NCI-H446 (cell line): ENCODE measurements at regions not wholly inside any gene's neighbourhood (a gene's known extent, or its start where the extent isn't known, plus 50 kb on each side); places are given as distances from the start of the nearest gene placed in this dataset.

Source experiments
- DNase-seq, 2 experiments: peaks; one replicate each; lab custom pipeline; 2025; lab: John Stamatoyannopoulos, UW

DNA sequence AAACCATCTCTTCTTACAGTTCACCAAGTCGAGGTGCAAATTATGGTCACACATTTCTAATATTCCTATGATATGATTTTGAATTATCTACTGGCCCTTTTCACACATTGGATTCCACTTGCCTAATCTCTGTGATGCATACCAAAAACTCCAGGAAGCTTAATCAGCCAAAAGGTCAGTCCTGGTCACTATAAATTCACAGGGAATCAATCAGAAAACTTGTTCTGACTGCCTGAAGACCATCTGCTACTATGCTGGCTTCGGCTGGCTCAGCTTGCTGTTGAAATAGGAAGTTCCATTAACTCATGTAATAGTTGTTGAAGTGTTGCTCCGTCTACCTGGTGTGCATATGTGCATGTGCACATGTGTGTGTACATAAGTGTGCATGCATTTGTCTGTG is 142.8 kb upstream of the FLRT2 start:
- DNase-seq: no peak

DNA sequence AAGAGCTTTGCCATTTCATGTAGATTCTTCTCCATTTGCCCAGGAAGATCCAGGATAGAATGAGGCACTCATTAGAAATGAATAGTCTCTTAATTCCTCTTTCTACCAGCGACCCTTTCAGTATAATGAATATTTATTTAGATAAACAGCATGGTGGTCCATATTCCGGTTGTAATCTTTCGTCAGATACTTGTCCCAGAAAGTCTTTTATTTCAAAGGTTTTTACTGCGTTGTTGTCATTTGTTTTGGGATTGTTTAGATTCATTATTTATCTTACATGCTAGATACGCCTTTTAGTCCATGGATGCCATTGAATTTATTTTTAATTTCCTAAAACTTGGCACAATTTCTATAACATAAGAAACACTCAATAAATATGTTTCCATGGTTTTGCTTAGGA is 139.7 kb upstream of the FLRT2 start:
- no peak for DNase-seq

DNA sequence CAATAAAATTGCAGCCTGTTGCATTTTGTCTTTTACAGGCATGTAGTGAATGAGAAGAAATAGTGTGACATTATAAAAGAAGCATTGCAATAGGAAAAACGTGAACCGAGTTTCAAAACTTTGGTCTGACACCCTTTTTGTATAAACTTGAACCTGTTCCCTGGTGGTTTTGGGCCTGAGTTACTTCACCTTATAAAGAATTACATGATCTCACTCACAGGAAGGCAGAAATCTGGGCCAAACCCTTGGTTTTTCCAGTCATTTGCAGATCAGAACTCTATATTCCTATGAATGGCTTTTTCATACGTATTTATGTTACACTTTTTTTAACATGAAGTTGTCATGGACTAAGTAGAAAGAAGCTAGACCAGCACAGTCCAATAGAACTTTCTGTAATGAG is 138.5 kb upstream of the FLRT2 start:
- DNase-seq: no peak

DNA sequence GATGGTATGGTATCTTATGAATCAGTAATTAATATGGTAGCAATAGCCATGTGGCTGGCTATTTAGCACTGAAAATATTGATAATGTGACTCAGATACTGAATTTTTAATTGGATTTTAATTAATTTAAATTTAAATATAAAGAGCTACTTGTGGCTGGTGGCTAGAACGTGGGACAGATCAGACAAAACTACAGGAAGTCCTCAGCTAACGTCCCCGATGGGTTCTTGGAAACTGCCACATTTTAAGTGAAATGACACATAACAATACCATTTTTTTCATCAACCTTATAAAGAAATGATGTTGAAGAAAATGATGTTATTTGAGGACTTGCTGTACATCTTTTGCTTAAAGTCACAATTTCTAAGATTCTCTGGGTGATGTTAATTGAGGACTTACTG is 138.1 kb upstream of the FLRT2 start:
- DNase-seq: no peak

DNA sequence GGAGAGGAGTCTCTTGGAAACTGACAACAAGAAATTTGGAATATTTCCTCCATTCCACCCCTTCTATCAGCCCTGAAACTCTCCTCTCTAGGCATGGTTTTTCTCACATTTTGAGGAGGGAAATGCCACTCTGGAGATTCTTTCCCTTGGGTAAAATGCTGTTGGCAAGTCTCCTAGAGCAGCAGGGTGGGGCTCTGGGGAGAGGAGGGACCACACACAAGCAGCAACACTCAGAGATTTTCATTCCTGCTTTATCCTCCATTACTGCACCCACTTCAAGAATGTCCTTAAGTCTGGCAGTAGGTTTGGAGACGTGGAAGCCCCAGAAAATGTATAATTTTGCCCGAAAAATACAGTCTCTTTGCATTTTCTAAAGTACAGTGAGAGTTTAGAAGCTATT is 130.8 kb upstream of the FLRT2 start:
- no peak for DNase-seq

DNA sequence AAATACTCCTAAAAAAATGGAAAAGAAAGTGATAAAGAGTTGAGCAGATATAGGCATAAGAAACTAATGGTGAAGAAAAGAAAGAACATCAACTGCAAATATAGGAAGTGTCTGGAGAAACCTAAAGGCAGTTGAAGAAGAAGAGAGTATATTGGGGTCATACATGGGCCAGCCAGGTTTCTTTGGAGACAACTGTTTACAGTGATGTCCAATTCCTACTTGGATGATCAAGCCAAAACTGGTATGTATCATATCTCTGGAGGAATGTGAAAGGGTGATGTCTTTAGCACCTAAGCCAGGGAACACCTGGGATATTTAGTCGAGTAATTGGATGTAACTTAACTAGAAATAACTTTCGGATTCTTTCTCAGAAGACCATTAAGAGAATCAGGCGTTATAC is 129.3 kb upstream of the FLRT2 start:
- DNase-seq: no peak

DNA sequence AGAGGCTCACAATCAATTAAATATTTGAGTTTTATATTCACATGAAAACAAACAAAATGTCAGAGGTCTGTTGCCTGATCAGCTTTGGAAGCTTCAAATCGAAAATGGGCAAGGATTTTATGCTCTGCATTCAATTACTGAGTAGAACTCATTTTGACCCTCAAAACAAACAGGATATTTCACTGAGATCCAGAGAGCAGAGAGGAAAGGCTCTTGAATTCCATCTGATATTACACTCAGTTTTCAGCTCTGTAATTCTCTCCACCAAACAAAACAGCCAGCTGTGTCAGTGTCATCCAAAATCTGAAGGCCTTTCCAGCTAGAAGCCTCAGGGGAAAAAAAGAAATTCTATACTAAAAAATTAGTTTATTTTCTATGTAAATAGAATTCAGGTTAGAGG is 128.6 kb upstream of the FLRT2 start:
- DNase-seq: no peak

DNA sequence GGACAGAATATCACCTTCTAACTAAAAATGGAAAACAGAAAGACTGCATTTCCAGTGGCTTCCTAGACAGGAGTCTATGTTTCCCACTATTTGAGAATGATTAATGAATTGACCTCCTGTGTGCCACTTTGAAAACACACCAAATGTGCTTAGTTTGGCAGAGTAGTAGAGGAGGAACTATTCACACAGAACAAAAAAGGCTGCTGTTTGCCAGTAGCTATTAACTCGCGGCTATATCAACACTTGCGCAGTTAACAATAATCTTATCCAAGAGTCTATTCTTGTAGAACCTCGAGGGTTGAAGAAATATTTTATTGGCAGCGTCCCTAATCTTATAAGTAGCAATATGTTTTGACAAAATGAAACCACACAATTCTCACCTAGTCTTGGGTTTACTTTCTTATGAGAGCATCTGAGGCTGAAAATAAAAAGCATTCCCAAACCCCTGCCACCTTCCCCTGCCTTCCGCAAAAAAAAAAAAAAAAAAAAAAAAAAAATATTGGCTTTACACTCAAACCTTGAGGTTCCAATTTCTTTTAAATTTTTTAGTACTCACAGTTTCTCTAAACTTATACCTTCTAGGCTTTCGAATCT is 127.3 kb upstream of the FLRT2 start:
- no peak for DNase-seq

DNA sequence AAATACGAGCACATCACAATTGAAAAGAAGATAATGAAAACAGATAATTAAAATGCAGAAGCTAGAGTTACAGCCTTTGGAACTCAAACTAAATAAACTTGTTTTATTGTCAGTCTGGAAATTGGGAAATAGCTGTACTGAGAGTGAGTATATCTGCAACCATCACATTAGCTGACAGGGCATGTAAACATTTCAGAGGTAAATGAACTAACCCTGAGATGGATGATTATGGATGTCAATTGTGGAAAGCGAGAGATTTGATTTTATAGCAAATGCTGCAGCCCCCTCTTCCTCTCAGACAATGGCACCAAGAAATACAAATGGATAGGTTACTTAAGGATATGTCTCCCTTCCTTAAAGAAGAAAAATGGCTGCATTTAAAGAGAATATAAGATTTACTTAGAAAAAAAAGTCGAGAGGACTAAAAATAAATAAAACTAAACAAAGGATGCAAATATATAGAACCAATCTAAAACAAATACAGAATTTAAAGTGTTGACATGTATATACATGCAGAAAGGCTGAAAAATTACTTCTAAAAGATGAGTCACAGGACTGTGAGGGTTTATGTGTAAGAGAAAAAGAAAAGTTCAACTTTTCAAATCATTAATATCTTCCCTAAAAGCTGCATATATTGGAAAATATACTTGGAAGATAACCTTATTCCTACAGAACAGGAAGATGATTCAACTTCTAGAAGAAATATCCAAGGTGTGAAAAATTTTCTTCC is 120.3 kb upstream of the FLRT2 start:
- no peak for DNase-seq

DNA sequence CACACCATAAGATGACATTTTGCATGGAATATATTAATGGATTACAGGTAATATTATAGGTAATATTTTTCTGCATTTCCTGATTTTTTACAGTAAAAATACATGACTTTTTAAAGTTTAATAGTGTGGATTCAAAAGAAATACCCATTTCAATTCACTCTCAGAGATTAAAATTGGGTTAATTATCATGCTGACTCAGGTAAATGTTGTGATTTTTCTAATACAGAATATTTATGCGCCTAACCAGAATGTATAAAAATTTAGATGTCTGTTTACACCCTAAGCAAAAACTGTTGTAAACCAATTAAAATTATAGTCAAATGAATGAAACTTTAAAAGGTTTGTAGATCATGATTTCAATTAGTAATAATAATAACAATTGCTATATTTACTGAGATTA is 117.2 kb upstream of the FLRT2 start:
- no peak for DNase-seq

DNA sequence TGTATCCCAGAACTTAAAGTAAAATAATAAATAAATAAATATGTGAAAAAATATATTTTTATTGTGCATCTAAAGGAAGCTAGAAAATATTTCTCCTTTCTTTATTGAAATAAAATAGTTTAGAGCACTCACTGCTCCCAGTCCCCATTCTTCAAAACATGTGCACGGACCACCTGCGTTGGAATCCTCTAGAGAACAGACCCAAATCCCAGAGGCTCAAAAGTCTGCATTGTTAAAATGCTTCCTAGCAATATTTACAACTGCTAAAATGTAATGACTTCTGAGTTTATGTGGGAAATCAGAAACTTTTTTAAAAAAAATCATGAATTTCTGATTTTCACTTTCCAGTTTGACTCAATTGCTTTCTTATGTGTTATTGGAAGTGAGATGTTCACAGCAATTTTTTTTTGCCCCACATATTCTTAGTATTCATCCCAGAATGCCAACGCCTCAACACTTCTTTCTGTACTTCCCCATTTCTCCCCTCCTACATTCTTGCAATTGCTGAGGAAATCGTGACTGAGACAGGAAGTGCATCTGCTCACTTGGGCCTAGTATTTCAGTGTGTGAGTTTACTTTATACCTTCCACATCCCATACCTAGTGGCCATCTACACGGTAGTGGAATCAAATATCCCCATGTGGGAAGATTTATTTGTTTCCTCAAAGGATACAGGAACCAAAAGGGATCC is 116.0 kb upstream of the FLRT2 start:
- DNase-seq: no peak

DNA sequence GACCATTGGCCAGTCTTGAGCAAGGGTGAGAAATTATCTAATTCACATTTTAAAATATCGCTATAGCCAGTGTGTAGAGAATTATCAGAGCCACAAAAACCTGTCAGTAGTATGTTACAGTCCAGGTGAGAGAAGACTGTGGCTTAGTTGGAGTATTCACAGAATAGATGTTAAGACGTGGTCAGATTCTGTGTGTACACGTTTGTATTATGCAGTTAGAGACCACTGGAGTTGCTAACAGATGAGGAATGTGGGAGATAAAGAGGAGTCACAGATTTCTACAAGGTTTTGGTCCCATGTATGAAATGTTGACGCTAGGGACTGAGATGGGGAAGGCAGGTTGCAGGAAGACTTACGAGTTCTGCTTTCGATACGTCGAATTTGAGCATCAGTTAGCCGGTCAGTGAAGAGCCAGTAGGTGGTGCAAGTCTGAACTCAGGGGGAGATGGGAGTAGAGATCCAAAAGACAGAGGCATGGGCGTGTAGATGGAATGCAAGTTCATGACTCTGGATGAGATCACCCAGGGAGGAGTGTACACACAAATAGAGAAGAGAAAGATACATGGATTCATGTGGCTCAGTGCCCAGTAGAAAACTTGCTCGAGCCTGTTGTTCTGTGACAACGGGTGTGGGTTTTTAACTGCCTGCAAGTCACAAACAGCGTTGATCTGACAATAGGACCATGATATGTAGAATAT is 114.8 kb upstream of the FLRT2 start:
- DNase-seq: peak in 1 of 2 experiments; percentile 10

DNA sequence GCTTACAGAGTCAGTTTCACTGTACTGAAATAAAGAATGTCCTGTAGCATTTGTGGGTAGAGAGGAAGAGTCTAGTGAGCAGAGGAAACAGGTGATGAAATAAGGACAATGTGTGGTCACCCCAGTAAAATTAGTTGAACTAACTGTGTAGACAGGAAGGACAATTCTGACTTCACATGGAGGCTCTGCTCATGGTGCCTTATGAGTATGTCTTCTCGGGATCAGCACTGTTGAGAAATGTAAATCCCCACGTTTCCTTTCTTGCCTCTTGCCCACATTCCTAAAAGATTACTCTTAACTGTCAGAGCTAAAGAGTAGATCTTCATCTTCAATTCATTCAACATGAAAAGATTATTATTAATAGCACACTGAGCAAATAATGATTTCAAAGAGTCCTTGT is 113.2 kb upstream of the FLRT2 start:
- DNase-seq: no peak

DNA sequence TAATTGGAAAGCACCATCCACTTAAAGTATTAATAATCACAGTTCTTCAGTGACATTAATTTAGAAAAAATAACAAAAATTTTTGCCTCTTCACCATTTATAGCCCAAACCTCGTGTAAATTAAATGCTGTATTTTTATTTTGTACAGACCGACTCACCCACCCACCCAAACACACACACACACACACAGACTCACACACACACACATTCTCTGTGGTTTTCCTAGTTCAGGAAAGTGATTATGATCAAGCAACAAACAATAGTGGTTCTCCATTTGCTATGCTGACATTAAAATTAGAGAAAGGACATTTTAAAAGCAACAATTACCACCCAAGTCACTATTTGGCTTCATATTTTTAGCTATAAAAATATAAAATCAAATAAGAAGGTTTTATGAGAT is 112.5 kb upstream of the FLRT2 start:
- no peak for DNase-seq

DNA sequence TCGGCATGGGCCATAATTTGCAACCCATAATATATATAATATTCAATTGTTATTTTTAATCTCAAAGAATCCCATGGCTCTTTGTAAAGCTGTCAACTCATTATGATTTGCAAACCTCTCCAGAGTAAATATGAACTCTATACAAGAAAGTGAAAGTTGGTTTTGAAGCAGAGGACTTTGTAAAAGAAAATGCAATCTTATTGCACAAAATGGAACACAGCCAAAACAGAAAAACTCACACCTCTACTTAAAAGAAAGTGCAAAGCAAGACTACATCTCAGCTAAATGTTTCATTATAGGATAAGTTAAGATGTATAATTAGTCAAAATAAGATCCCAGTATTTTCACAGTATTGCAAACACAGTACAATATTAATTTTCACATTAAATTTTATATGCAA is 111.2 kb upstream of the FLRT2 start:
- no peak for DNase-seq

DNA sequence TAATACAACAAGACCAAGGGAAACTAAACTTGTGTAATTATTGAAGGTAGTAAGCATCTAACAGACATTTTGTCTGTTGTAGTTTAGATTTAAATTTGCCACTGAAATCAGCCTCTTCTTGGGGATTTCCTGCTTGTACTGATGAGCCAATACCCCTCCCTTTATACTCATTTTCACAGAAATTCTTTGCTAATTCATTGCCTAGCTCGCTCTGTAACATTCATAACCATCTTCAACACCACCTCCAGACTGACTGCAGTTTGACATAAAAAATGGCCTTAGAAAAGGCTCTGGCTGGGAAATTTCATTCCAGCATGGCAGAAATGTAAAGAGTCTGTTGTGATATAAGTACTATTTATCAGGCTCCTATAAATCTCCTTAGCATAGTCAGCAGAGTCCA is 109.7 kb upstream of the FLRT2 start:
- DNase-seq: no peak

DNA sequence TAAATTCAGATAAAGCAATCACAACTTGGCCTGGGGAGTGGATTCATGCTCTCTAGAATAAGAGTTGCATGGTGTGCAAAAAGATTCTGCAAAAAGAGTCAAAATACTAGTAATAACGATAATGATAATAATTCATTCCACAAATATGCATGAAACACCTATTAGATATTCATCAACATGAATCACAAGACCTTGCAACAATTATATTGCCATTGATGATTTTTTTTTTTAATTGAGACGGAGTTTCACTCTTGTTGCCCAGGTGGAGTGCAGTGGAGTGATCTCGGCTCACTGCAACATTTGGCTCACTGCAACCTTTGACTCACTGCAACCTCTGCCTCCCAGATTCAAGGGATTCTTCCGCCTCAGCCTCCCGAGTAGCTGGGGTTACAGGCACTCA is 109.2 kb upstream of the FLRT2 start:
- DNase-seq: no peak

DNA sequence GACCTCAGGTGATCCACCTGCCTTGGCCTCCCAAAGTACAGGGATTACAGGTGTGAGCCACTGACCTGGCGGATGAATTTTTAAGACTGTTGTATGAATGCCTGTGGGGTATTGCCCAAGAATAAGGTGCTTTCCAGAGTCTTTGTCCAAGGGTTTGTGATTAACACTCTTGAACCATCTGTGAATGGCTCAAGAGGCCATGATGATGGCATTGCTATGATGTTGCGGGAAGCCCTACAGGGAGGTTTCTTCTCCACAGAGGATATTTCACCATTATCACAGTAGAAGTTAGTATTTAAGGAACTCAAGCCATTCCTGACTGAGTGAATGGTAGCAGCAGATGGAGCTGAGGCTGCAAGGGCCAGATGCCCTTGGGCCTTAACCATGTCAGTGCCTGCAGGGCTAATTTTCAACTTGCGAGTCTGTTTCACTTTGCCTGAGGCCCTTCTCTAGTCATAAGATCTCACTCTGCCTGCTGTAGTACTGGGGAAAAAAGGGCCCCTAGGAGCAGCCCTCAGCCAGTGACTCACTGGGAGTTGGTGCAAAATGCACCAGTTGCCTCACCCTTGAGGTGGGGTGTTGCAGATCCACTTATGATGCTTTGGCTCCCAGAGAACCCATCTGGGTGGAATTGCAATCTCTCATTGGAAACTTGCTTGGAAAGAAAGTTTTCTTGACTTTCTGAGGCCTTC is 108.6 kb upstream of the FLRT2 start:
- no peak for DNase-seq

DNA sequence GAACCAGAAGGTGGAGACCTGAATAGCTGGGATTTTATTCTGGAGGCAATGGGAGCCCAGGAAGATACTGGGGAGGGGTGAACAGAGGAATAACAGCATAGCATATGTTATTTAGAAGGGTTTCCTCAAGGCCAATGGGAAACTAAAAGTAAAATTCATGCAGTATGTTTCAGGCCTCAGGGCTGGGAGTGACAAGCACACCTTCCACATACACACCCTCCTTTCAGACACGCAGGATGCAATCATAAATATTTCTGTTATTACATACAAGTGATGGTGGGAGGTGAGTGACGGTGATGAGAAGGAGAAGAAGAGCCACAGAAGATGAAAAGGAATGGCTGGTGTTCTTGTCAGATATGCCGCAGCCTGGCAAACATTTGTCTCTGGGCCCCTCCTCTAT is 106.1 kb upstream of the FLRT2 start:
- no peak for DNase-seq

DNA sequence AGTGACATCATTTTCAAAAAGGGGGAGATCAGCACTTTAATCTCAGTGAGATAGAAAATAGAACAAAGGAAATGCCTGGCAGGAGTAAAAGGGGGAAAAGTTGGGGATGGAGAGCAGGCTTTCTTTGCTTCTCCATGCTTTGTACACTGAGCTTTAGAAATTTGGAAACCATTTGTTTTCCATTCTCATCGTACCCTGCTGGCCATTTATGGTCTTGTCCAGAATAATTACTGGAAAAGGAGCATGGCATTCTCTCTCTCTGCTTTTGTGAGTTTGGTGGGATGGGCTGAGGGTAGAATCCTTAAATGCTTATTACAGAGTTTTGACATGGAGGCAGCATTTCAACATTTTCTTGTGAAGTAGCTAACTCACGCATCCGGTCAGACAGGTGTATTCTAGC is 104.4 kb upstream of the FLRT2 start:
- no peak for DNase-seq

DNA sequence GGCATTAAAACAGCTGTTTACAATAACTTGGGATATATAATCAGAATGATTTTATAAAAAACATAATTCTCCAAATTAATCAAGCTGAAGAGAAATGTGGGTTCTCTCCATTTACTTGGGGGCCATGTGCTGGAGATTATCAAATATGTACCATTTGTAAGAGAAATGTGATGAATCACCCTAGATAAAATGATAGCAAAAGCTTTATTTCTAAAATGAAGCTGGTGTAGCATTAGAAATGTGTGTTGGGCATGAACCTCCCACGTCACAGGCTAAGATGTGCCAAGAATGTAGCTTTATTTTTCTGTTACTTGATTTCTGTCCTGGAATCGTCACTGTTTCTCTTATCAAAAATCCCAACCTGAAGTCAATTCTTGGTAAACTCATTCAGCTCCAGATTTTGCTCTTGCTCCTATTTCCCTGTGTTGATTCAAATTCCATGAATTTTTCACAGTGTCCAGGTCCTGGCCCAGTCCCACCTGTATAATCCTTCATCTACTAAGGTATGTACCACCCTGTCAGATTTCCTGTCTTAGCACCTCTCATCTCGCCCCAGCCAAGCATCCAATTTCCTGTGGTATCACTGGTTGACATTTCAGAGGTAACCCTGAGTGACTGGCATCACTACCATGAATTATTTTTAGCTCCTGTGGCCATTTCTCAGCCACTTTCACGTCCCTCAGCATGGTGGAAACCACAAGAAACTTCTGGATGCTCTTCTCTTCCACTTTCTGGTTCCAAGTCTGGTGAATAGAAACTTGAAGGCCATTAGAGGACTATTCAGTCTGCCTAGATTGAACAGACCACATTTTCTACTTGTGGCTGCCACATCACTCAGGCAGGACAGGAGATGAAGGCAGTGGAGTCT is 103.6 kb upstream of the FLRT2 start:
- no peak for DNase-seq
